IMR-90 (cell line): ENCODE measurements at regions not wholly inside any gene's neighbourhood (a gene's known extent, or its start where the extent isn't known, plus 50 kb on each side); places are given as distances from the start of the nearest gene placed in this dataset.

Source experiments
- ATAC-seq: fragments of 200-7000 bp; cut with Tn5 transposase; 2 replicates; pipeline ENCODE4 v1.9.1; 2020; ENCODE audit warnings: low read depth, mild to moderate bottlenecking, moderate library complexity
- BruUV-seq: library from RNA; stranded (reverse); fragments of 400-500 nt; replicated peaks from 2 replicates; lab custom pipeline; 2021; lab: Mats Ljungman, UMichigan
- CTCF ChIA-PET: fragments of 300-600 bp; formaldehyde crosslinking; extraction: SDS; loops from one replicate; lab custom pipeline; 2021; ENCODE audit warnings: antibody characterized with exemption; lab: Yijun Ruan, JAX
- POLR2A ChIA-PET: fragments of 300-600 bp; sonication (Branson Sonifier 250); formaldehyde crosslinking; loops from one replicate; lab custom pipeline; 2022; ENCODE audit warnings: antibody characterized with exemption; ENCODE audit not compliant: unreplicated experiment; lab: Charles Lee
- DNase-seq: peaks from one replicate; pipeline ENCODE4 v3.0.0; 2013
- H2AFZ ChIP-seq: replicated peaks from 2 replicates; pipeline ENCODE3; 2013; ENCODE audit warnings: low read length, mild to moderate bottlenecking; ENCODE audit not compliant: poor library complexity
- H2AK5ac ChIP-seq: 2 replicates; pipeline ENCODE4 v1.6.1; 2013; ENCODE audit warnings: low read depth, low read length, inconsistent platforms
- H2AK9ac ChIP-seq: replicated peaks from 2 replicates; pipeline ENCODE3; 2013; ENCODE audit warnings: mild to moderate bottlenecking, low read depth, low read length, moderate library complexity; ENCODE audit not compliant: poor library complexity
- H2BK120ac ChIP-seq: 2 replicates; pipeline ENCODE4 v1.6.1; 2013; ENCODE audit warnings: low read depth, low read length, inconsistent platforms
- H2BK15ac ChIP-seq: 3 replicates; pipeline ENCODE4 v1.6.1; 2013; ENCODE audit warnings: low read depth, low read length, inconsistent platforms
- H2BK20ac ChIP-seq: 2 replicates; pipeline ENCODE4 v1.6.1; 2013; ENCODE audit warnings: low read depth, mild to moderate bottlenecking, inconsistent platforms, low read length, moderate library complexity
- H2BK5ac ChIP-seq: 2 replicates; pipeline ENCODE4 v1.6.1; 2013; ENCODE audit warnings: mild to moderate bottlenecking, low read depth, low read length, inconsistent platforms; ENCODE audit not compliant: poor library complexity, severe bottlenecking
- H3K14ac ChIP-seq: replicated peaks from 2 replicates; pipeline ENCODE4 v1.6.1; 2013; ENCODE audit warnings: low read depth, low read length, inconsistent platforms
- H3K18ac ChIP-seq: 2 replicates; pipeline ENCODE4 v1.6.1; 2013; ENCODE audit warnings: low read depth, low read length, control low read depth
- H3K23ac ChIP-seq: 2 replicates; pipeline ENCODE4 v1.6.1; 2013; ENCODE audit warnings: low read depth, low read length, inconsistent platforms
- H3K27ac ChIP-seq: 2 replicates; pipeline ENCODE4 v1.5.1; 2013; ENCODE audit warnings: mild to moderate bottlenecking, control low read depth, low read length; ENCODE audit not compliant: insufficient read depth
- H3K27me3 ChIP-seq: 2 replicates; pipeline ENCODE4 v1.6.1; 2013; ENCODE audit warnings: low read length; ENCODE audit not compliant: control insufficient read depth, insufficient read depth
- H3K36me3 ChIP-seq: 2 replicates; pipeline ENCODE4 v1.6.1; 2013; ENCODE audit warnings: low read length, mixed read lengths; ENCODE audit not compliant: control insufficient read depth, insufficient read depth
- H3K4ac ChIP-seq: 2 replicates; pipeline ENCODE4 v1.6.1; 2013; ENCODE audit warnings: low read depth, low read length, inconsistent platforms
- H3K4me1 ChIP-seq: 2 replicates; pipeline ENCODE4 v1.6.1; 2013; ENCODE audit warnings: low read length, mixed read lengths; ENCODE audit not compliant: control insufficient read depth, insufficient read depth
- H3K4me2 ChIP-seq: 2 replicates; pipeline ENCODE4 v1.6.1; 2013; ENCODE audit warnings: low read depth, mild to moderate bottlenecking, control low read depth, low read length, moderate library complexity
- H3K4me3 ChIP-seq: 2 replicates; pipeline ENCODE4 v1.5.1; 2013; ENCODE audit warnings: low read depth, mild to moderate bottlenecking, control low read depth, low read length, moderate library complexity; ENCODE audit not compliant: insufficient read depth
- H3K56ac ChIP-seq: 2 replicates; pipeline ENCODE4 v1.6.1; 2013; ENCODE audit warnings: low read length, inconsistent platforms; ENCODE audit not compliant: insufficient read depth; ENCODE audit errors: extremely low read depth
- H3K79me1 ChIP-seq, 2 experiments: 2 replicates each; pipeline ENCODE4 v1.6.1; 2013; ENCODE audit warnings: low read length in 2 of 2, inconsistent platforms in 1 of 2, low read depth in 1 of 2
- H3K9ac ChIP-seq: 2 replicates; pipeline ENCODE4 v1.6.1; 2013; ENCODE audit warnings: low read depth, low read length, control low read depth
- H3K9me1 ChIP-seq: 2 replicates; pipeline ENCODE4 v1.6.1; 2013; ENCODE audit warnings: low read length, inconsistent platforms; ENCODE audit not compliant: insufficient read depth
- H3K9me3 ChIP-seq: 2 replicates; pipeline ENCODE4 v1.6.1; 2013; ENCODE audit warnings: low read length; ENCODE audit not compliant: control insufficient read depth, insufficient read depth
- H4K20me1 ChIP-seq: 2 replicates; pipeline ENCODE4 v1.6.1; 2013; ENCODE audit warnings: low read length, inconsistent platforms; ENCODE audit not compliant: insufficient read depth
- H4K5ac ChIP-seq: 2 replicates; pipeline ENCODE4 v1.6.1; 2013; ENCODE audit warnings: mild to moderate bottlenecking, low read depth, low read length, control low read depth
- H4K8ac ChIP-seq, 2 experiments: 2 replicates each; pipeline ENCODE4 v1.6.1; 2013; ENCODE audit warnings: low read depth in 2 of 2, low read length in 2 of 2, control low read depth in 1 of 2, inconsistent platforms in 1 of 2
- H4K91ac ChIP-seq: 2 replicates; pipeline ENCODE4 v1.6.1; 2013; ENCODE audit warnings: low read depth, low read length, inconsistent platforms; ENCODE audit not compliant: insufficient read depth
- BHLHE40 ChIP-seq: fragments of 150-350 bp; IDR thresholded peaks from 2 replicates; pipeline ENCODE4 v1.6.1; 2016; ENCODE audit warnings: mild to moderate bottlenecking, low read depth, low read length
- CHD1 ChIP-seq: IDR thresholded peaks from 2 replicates; pipeline ENCODE4 v1.6.1; 2012; ENCODE audit warnings: low read depth, low read length, improper control_type of control experiment
- CTCF ChIP-seq: conservative IDR thresholded peaks from 2 replicates; pipeline ENCODE4 v1.5.1; 2012; ENCODE audit warnings: mild to moderate bottlenecking, low read depth, low read length, improper control_type of control experiment
- ELK1 ChIP-seq: fragments of 150-350 bp; IDR thresholded peaks from 2 replicates; pipeline ENCODE4 v1.6.1; 2016; ENCODE audit warnings: low read depth, mild to moderate bottlenecking, low read length, moderate library complexity, borderline replicate concordance
- FOS ChIP-seq: fragments of 150-350 bp; IDR thresholded peaks from 2 replicates; pipeline ENCODE4 v1.6.1; 2016; ENCODE audit warnings: low read depth, low read length
- MAZ ChIP-seq: IDR thresholded peaks from 2 replicates; pipeline ENCODE4 v1.6.1; 2012; ENCODE audit warnings: low read depth, mild to moderate bottlenecking, low read length, improper control_type of control experiment, moderate library complexity, borderline replicate concordance
- MXI1 ChIP-seq: IDR thresholded peaks from 2 replicates; pipeline ENCODE4 v1.6.1; 2012; ENCODE audit warnings: low read depth, mild to moderate bottlenecking, low read length, moderate library complexity, borderline replicate concordance
- POLR2A ChIP-seq: IDR thresholded peaks from 2 replicates; pipeline ENCODE4 v1.6.1; 2012; ENCODE audit warnings: mild to moderate bottlenecking, low read depth, low read length
- RAD21 ChIP-seq: IDR thresholded peaks from 2 replicates; pipeline ENCODE4 v1.6.1; 2012; ENCODE audit warnings: low read length, improper control_type of control experiment
- RCOR1 ChIP-seq: IDR thresholded peaks from 2 replicates; pipeline ENCODE4 v1.6.1; 2012; ENCODE audit warnings: mild to moderate bottlenecking, low read length, improper control_type of control experiment; ENCODE audit not compliant: insufficient replicate concordance
- RFX5 ChIP-seq: IDR thresholded peaks from 2 replicates; pipeline ENCODE4 v1.8.0; 2012; ENCODE audit warnings: low read depth, mild to moderate bottlenecking, low read length, moderate library complexity
- SMC3 ChIP-seq: fragments of 150-350 bp; IDR thresholded peaks from 2 replicates; pipeline ENCODE4 v1.6.1; 2016; ENCODE audit warnings: low read depth, mild to moderate bottlenecking, antibody characterized with exemption, low read length, moderate library complexity
- WGBS, 2 experiments: methylation state at CpG; one replicate each; pipeline versions ENCODE4 v1.1.5 to v1.1.7; 2013; ENCODE audit warnings: missing lambda C conversion rate in 2 of 2; ENCODE audit not compliant: insufficient read length in 1 of 2; ENCODE audit errors: extremely low coverage in 2 of 2; 5-methylcytosine and 5-hydroxymethylcytosine counted together
- dilution Hi-C: fragments of 300-500 bp; cut with HindIII; formaldehyde crosslinking; loops from one replicate; pipeline ENCODE4 v1.14.3; 2018; ENCODE audit warnings: low sequenced_read_pairs; ENCODE audit not compliant: unreplicated experiment
- in situ Hi-C: fragments of 300-500 bp; cut with MboI; formaldehyde crosslinking; loops from 3 replicates; pipeline ENCODE4 v1.14.3; 2019; ENCODE audit warnings: low sequenced_read_pairs, inconsistent platforms, mixed read lengths
- intact Hi-C: fragments of 100-400 bp; cut with micrococcal nuclease; formaldehyde crosslinking; loops from 2 replicates; pipeline ENCODE4 v1.10.0; 2022
- TF ChIP-seq, protein P1 (sequence below): fragments of 150-350 bp; IDR thresholded peaks from 2 replicates; pipeline ENCODE4 v1.6.1; 2017; ENCODE audit warnings: mild to moderate bottlenecking, antibody characterized with exemption, low read length, low read depth

- no peaks in the 10 kb centered on the region for H3K36me3 ChIP-seq
- no peak overlapping the region for H4K8ac ChIP-seq
- no peak overlapping the region for H2BK20ac ChIP-seq
- no peak overlapping the region for H2AK5ac ChIP-seq
- no peak overlapping the region for H3K9ac ChIP-seq
- H3K27me3 ChIP-seq = peaks cover 2% of the 10 kb centered on the region; the same call in 1 of the 2 replicates
- H4K5ac ChIP-seq = no peak overlapping the region
- no peak overlapping the region for H3K23ac ChIP-seq
- H2AFZ ChIP-seq = no peak overlapping the region
- intact Hi-C loops = no loop called here
- WGBS, 2 experiments = no CpG with 5 or more reads among the region's 2 CpGs
- H3K4ac ChIP-seq = no peak overlapping the region
- H3K27ac ChIP-seq = no peak overlapping the region
- no peaks in the 10 kb centered on the region for H3K79me1 ChIP-seq
- no peak for TF ChIP-seq MXI1
- TF ChIP-seq RAD21 = no peak
- TF ChIP-seq CHD1 = no peak
- TF ChIP-seq FOS = no peak
- no peak for TF ChIP-seq MAZ
- TF ChIP-seq BHLHE40 = no peak
- TF ChIP-seq RCOR1 = no peak
- no peak for TF ChIP-seq SMC3
- TF ChIP-seq ELK1 = no peak
- no peak for TF ChIP-seq POLR2A
- no peak for TF ChIP-seq RFX5
- TF ChIP-seq, protein P1, sequence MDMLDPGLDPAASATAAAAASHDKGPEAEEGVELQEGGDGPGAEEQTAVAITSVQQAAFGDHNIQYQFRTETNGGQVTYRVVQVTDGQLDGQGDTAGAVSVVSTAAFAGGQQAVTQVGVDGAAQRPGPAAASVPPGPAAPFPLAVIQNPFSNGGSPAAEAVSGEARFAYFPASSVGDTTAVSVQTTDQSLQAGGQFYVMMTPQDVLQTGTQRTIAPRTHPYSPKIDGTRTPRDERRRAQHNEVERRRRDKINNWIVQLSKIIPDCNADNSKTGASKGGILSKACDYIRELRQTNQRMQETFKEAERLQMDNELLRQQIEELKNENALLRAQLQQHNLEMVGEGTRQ = no peak
- no peak for TF ChIP-seq CTCF
- CTCF ChIA-PET = no interaction called here
- DNase-seq (no peak), ATAC-seq (no peak)
- no peak overlapping the region for H3K18ac ChIP-seq
- no peaks in the 10 kb centered on the region for H4K20me1 ChIP-seq
- H2BK15ac ChIP-seq = no peak overlapping the region
- in situ Hi-C loops = no loop called here
- no peak overlapping the region for H4K91ac ChIP-seq
- no peak overlapping the region for H2BK5ac ChIP-seq
- H2BK120ac ChIP-seq = no peak overlapping the region
- no peak overlapping the region for H3K4me3 ChIP-seq
- H3K4me2 ChIP-seq = no peak overlapping the region
- no peak overlapping the region for H3K14ac ChIP-seq
- no peaks in the 10 kb centered on the region for H3K4me1 ChIP-seq
- H3K9me1 ChIP-seq = no peaks in the 10 kb centered on the region
- POLR2A ChIA-PET = no interaction called here
- H2AK9ac ChIP-seq = no peak overlapping the region
- BruUV-seq = no TSS peak
- dilution Hi-C loops = no loop called here
- no peaks in the 10 kb centered on the region for H3K9me3 ChIP-seq
- no peak overlapping the region for H3K56ac ChIP-seq
Observed at GRCh38 chr12:98354520-98355035, 160.8 kb upstream of the TMPO start.
